Kidney epithelial cell (primary cell): ENCODE measurements at regions not wholly inside any gene's neighbourhood (a gene's known extent, or its start where the extent isn't known, plus 50 kb on each side); places are given as distances from the start of the nearest gene placed in this dataset.

Source experiments
- DNase-seq: peaks from one replicate; pipeline ENCODE4 v3.0.0-alpha.2; 2010; ENCODE audit warnings: low read depth
- H3K27me3 ChIP-seq: 2 replicates; pipeline ENCODE4 v1.6.0; 2011; ENCODE audit warnings: low read length; ENCODE audit not compliant: control insufficient read depth, insufficient read depth
- H3K36me3 ChIP-seq: 2 replicates; pipeline ENCODE4 v1.5.1; 2011; ENCODE audit warnings: low read length; ENCODE audit not compliant: control insufficient read depth, insufficient read depth
- H3K4me3 ChIP-seq: 2 replicates; pipeline ENCODE4 v1.5.1; 2011; ENCODE audit warnings: low read depth, mild to moderate bottlenecking, control low read depth, low read length
- TF ChIP-seq, protein P1 (sequence below): IDR thresholded peaks from 2 replicates; pipeline ENCODE4 v1.5.1; 2011; ENCODE audit warnings: mild to moderate bottlenecking, moderate library complexity, low read length, control low read depth, inconsistent platforms; ENCODE audit not compliant: insufficient read depth, poor library complexity, severe bottlenecking

DNA sequence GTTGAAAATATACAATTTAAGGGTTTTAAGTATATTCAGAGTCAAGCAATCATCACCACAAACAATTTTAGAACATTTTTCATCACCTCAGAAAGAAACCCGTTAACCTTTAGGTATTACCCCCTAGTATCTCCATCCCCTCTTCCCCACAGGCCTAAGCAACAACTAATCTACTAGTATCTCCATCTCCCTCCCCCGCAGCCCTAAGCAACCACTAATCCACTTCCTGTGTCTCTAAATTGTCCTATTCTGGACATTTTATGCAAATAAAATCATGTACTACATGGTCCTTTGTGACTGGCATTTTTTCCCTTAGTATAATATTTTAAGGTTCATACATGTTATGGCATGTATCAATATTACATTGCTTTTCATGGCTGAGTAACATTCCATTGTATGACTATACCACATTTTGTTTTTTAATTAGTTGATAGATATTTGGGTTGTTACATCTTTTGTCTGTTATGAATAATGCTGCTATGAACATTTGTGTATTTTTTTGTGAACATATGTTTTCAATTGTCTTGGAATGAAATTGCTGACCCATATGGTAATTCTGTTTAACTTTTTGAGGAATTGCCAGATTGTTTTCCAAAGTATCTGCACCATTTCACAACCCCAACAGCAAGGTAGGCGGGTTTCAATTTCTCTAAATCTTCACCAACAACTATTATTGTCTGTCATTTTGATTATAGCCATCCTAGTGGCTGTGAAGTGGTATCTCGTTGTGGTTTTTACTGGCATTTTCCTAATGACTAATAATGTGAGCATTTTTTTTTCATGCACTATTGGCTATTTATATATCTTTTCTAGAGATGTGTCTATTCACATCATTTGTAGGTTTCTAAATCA is 215.6 kb upstream of the CD96 start:
- Histone ChIP-seq H3K4me3 (no peak overlapping the region), H3K36me3 (no peaks in the 10 kb centered on the region), H3K27me3 (no peaks in the 10 kb centered on the region)
- TF ChIP-seq, protein P1, sequence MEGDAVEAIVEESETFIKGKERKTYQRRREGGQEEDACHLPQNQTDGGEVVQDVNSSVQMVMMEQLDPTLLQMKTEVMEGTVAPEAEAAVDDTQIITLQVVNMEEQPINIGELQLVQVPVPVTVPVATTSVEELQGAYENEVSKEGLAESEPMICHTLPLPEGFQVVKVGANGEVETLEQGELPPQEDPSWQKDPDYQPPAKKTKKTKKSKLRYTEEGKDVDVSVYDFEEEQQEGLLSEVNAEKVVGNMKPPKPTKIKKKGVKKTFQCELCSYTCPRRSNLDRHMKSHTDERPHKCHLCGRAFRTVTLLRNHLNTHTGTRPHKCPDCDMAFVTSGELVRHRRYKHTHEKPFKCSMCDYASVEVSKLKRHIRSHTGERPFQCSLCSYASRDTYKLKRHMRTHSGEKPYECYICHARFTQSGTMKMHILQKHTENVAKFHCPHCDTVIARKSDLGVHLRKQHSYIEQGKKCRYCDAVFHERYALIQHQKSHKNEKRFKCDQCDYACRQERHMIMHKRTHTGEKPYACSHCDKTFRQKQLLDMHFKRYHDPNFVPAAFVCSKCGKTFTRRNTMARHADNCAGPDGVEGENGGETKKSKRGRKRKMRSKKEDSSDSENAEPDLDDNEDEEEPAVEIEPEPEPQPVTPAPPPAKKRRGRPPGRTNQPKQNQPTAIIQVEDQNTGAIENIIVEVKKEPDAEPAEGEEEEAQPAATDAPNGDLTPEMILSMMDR, result no peak
- no peak for DNase-seq

DNA sequence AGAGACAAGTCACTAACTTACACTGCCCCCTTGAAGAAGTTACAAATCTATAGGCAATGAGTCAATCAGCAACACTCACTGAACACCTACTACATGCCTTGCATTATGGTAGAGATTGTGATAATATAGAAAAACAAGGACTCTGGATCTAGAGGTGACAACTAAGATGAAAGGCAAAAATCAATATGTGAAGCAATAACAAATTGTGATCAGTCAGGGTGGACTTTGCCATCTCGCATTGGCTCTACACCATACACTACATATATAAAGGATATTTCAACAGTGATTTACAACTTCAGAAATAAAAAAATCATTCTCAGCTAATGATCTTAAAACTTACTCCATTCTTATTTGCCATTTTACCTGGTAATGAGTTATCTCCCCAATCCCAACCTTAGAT is 210.7 kb upstream of the CD96 start:
- no peak for DNase-seq
- Histone ChIP-seq H3K27me3 (no peaks in the 10 kb centered on the region), H3K36me3 (no peaks in the 10 kb centered on the region), H3K4me3 (no peak overlapping the region)
- TF ChIP-seq, protein P1, result no peak

DNA sequence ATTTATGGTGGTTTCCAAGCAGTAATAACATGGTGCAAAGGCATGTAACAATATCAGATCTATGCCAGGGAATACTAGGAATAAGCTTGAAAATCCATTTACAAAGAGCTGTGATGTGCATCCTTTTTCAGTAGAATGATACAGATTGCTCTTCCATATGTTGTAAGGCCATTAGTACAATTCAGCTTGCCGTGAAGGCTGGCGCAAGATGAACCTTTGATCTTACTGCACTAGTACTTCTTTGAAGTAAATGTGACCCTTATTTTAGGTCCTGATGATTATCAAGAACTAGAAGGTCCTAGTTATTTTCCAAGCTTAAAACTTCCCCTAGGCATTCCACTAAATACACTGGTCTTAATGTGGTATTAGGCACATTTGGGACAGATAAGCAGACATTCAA is 210.1 kb upstream of the CD96 start:
- no peak for DNase-seq
- TF ChIP-seq, protein P1, result no peak
- Histone ChIP-seq H3K27me3 (no peaks in the 10 kb centered on the region), H3K4me3 (no peak overlapping the region), H3K36me3 (no peaks in the 10 kb centered on the region)

DNA sequence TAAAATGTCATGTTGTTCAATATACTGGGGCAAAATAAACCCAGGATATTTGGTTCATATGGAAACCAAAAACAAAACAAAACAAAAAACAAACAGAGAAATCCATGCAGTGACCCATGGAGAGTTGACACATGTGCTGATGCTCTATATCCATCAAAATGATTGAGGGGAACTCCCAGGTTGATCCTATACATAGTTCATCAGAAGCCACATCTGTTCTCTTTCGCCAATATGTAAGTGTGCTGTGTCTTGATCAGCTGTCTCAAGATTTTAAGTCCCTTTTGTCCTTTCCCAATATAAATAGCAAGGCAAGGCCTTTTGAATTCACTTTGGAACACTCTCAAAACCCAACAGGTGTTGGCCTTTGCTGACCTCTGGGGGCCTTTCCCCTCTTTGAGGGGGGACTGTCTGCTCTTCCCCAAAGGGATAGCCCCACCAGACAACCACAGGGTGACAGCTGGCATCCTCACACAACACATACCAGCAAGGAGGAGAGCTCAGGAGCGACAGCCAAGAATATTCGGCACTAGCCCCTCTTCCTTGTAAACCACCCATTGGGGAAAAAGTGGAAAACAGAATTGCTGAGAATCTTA is 209.4 kb upstream of the CD96 start:
- Histone ChIP-seq H3K36me3 (no peaks in the 10 kb centered on the region), H3K27me3 (no peaks in the 10 kb centered on the region), H3K4me3 (no peak overlapping the region)
- DNase-seq, result no peak
- TF ChIP-seq, protein P1, result no peak

DNA sequence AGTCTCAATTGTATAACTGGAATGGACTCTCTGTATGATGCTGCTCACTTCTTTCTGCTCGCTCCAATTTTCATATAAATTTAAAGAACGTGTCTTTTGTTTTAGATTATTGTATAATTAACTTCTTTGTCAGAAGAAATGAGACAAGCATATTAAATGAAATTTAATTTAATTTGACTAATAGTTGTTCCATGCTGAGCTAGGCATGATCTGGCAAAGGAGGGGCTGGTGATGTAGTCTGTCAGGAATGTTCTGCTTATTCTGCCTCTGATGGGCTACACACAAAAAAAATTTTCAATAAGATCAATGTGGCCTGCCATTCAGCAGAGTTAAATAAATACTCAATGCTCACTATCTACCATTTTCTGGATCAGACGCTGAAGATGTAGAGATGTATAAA is 208.4 kb upstream of the CD96 start:
- TF ChIP-seq, protein P1, result no peak
- H3K36me3 ChIP-seq, result no peaks in the 10 kb centered on the region
- H3K27me3 ChIP-seq, result no peaks in the 10 kb centered on the region
- DNase-seq, result no peak
- no peak overlapping the region for H3K4me3 ChIP-seq
